CD4-positive, alpha-beta memory T cell (primary cell): ENCODE measurements at regions not wholly inside any gene's neighbourhood (a gene's known extent, or its start where the extent isn't known, plus 50 kb on each side); places are given as distances from the start of the nearest gene placed in this dataset.

Source experiments
- CTCF ChIA-PET: fragments of 350-600 bp; sonication (Branson Sonifier 250); formaldehyde crosslinking; loops from one replicate; lab custom pipeline; 2021; ENCODE audit warnings: inconsistent platforms; ENCODE audit not compliant: partially characterized antibody; lab: Charles Lee
- POLR2A ChIA-PET: fragments of 350-600 bp; sonication (Branson Sonifier 250); formaldehyde crosslinking; loops from one replicate; lab custom pipeline; 2021; ENCODE audit not compliant: partially characterized antibody; lab: Charles Lee
- DNase-seq, 5 donors: peaks; one replicate each; pipeline versions ENCODE4 v3.0.0 to v3.0.0-alpha.2; 2020 to 2022; ENCODE audit warnings: mixed read lengths in 1 of 5
- H3K27ac ChIP-seq: one replicate; pipeline ENCODE4 v1.7.0; 2013; ENCODE audit warnings: low read depth, low read length
- H3K27me3 ChIP-seq: 2 replicates; pipeline ENCODE4 v1.7.0; 2013; ENCODE audit warnings: mild to moderate bottlenecking, low read length, moderate library complexity; ENCODE audit not compliant: insufficient read depth
- H3K36me3 ChIP-seq: 2 replicates; pipeline ENCODE4 v1.7.0; 2013; ENCODE audit warnings: mild to moderate bottlenecking, low read length, moderate library complexity; ENCODE audit not compliant: insufficient read depth
- H3K4me1 ChIP-seq: 2 replicates; pipeline ENCODE4 v1.7.0; 2013; ENCODE audit warnings: mild to moderate bottlenecking, low read length, moderate library complexity; ENCODE audit not compliant: insufficient read depth
- H3K4me3 ChIP-seq, 2 donors: one replicate each; pipeline ENCODE4 v1.7.0; 2013; ENCODE audit warnings: low read length in 2 of 2, mild to moderate bottlenecking in 1 of 2
- H3K9me3 ChIP-seq, 2 donors: one replicate each; pipeline ENCODE4 v1.7.0; 2013; ENCODE audit warnings: low read length in 2 of 2, control low read depth in 1 of 2; ENCODE audit not compliant: control insufficient read depth in 1 of 2
- H3K27ac Mint-ChIP-seq, 7 donors: one replicate each; pipeline ENCODE4 v1.8.0; 2020 to 2021; ENCODE audit warnings: mixed read lengths in 7 of 7, mild to moderate bottlenecking in 6 of 7, inconsistent platforms in 3 of 7, moderate library complexity in 3 of 7
- H3K27me3 Mint-ChIP-seq, 2 donors: one replicate each; pipeline ENCODE4 v1.8.0; 2020 to 2021; ENCODE audit warnings: mixed read lengths in 2 of 2
- H3K36me3 Mint-ChIP-seq, 2 donors: one replicate each; pipeline ENCODE4 v1.8.0; 2020 to 2021; ENCODE audit warnings: mixed read lengths in 2 of 2, inconsistent platforms in 1 of 2, mild to moderate bottlenecking in 1 of 2
- H3K4me1 Mint-ChIP-seq, 4 donors: one replicate each; pipeline ENCODE4 v1.8.0; 2020 to 2021; ENCODE audit warnings: mixed read lengths in 4 of 4, mild to moderate bottlenecking in 1 of 4
- H3K4me3 Mint-ChIP-seq, 8 donors: one replicate each; pipeline ENCODE4 v1.8.0; 2020 to 2021; ENCODE audit warnings: mixed read lengths in 8 of 8, mild to moderate bottlenecking in 7 of 8, moderate library complexity in 6 of 8, inconsistent platforms in 3 of 8
- H3K9me3 Mint-ChIP-seq, 8 donors: one replicate each; pipeline ENCODE4 v1.8.0; 2020 to 2021; ENCODE audit warnings: mixed read lengths in 8 of 8, mild to moderate bottlenecking in 5 of 8, inconsistent platforms in 3 of 8, moderate library complexity in 1 of 8
- intact Hi-C: fragments of 100-400 bp; cut with micrococcal nuclease; formaldehyde crosslinking; loops from one replicate; pipeline ENCODE4 v1.15.1; 2023

DNA sequence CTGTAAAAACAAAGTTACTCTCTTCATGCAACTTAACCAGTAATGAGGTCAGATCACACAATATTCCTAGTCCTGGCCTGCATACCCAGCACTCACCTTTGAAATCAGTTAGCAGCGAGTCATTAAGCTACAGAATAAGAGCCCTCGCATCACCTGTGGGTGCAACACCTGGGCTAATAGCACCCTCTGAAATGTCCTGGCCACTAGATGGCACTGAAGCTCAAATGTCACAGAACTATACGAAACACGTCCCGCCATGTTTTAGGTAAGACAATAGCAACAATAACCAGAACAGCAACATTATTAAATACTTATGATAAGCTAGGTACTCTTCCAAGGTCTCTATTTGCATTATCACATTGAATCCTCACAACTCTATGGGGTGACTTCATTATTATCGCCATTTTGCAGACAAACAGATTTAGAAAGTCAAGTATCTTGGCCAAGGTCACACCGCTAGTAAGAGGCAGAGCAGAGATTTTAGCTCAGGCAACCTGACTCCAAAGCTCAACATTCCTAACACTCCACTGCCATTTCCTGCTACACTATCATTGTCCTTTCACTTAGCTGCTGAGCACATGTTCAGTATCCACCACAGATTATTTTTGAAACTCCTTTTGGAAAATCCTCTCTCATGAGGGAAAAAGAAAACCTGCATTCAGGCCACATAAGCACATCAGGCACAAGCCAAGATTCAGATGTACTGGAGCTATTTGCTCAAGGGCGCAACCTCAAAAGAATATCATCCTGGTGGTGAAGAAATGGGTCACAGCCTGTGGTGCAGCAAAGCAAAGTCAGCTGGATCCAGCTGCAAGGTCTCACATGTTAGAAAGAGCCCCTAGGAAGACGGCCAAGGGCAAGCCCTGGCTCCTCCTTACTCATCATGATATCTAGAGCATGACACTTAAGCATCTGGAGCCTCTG is 59.5 kb upstream of the KDR start:
- H3K4me1 ChIP-seq, result no peaks in the 10 kb centered on the region
- Mint-ChIP-seq H3K27me3 (peaks cover 7 to 12% of the 10 kb centered on the region in 2 donors), H3K36me3 (no peaks in the 10 kb centered on the region), H3K9me3 (no peaks in the 10 kb centered on the region), H3K27ac (no peak overlapping the region), H3K4me1 (no peaks in the 10 kb centered on the region), H3K4me3 (no peak overlapping the region)
- ChIA-PET POLR2A (no interaction called here), CTCF (interaction anchor here (0.6 to 1.7 kb wide), 9 partner anchors 9 to 553 kb away, joined by 3 to 5 read pairs (median 4); no protein-coding TSS in a partner anchor)
- peak in 4 of 5 donors; percentile 2 to 17 (median 14) for DNase-seq
- H3K9me3 ChIP-seq, result no peaks in the 10 kb centered on the region
- H3K27me3 ChIP-seq, result no peaks in the 10 kb centered on the region
- H3K4me3 ChIP-seq, result no peak overlapping the region
- intact Hi-C loops, result loop anchor here (10.0 kb wide), 1 partner anchor 680 kb away; no protein-coding TSS in a partner anchor
- H3K27ac ChIP-seq, result no peak overlapping the region
- no peaks in the 10 kb centered on the region for H3K36me3 ChIP-seq

DNA sequence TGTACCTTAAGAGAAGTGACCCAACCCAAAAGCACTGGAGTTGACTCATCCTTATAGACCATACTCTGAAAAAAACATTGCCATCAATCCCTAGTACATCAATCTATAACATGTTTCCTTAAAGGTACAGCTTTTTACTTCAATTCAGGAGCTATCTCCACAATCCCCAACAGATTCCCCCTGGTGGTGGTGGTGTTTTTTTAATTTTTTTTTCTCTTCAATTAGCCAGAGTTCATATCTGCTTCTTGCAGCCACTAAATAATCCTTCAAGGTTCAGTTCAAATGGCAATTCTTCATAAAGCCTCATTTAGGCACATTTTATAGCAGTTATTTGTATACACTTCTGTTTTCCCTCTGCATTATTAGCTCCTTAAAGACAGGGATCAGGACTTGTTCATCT is 60.7 kb upstream of the KDR start:
- no peak for DNase-seq
- Mint-ChIP-seq H3K36me3 (no peaks in the 10 kb centered on the region), H3K27ac (no peak overlapping the region), H3K4me3 (no peak overlapping the region), H3K4me1 (no peaks in the 10 kb centered on the region), H3K27me3 (peaks cover 6 to 9% of the 10 kb centered on the region in 2 donors), H3K9me3 (peaks cover 0 to 7% (median 0%) of the 10 kb centered on the region in 8 donors)
- ChIA-PET POLR2A (no interaction called here), CTCF (no interaction called here)
- intact Hi-C loops, result loop anchor here (10.0 kb wide), 1 partner anchor 679 kb away; no protein-coding TSS in a partner anchor
- Histone ChIP-seq H3K27ac (no peak overlapping the region), H3K4me3 (no peak overlapping the region), H3K27me3 (no peaks in the 10 kb centered on the region), H3K9me3 (no peaks in the 10 kb centered on the region), H3K4me1 (no peaks in the 10 kb centered on the region), H3K36me3 (no peaks in the 10 kb centered on the region)

GRCh38 chr4:55186700-55187099 is 61.3 kb upstream of the KDR start:
- Mint-ChIP-seq H3K27ac (no peak overlapping the region), H3K36me3 (no peaks in the 10 kb centered on the region), H3K4me3 (no peak overlapping the region), H3K4me1 (no peaks in the 10 kb centered on the region), H3K27me3 (peaks cover 5 to 8% of the 10 kb centered on the region in 2 donors), H3K9me3 (peaks cover 0 to 12% (median 0%) of the 10 kb centered on the region in 8 donors)
- DNase-seq, result no peak
- H3K4me1 ChIP-seq, result no peaks in the 10 kb centered on the region
- H3K9me3 ChIP-seq, result no peaks in the 10 kb centered on the region
- no peaks in the 10 kb centered on the region for H3K36me3 ChIP-seq
- POLR2A ChIA-PET, result no interaction called here
- intact Hi-C loops, result loop anchor here (10.0 kb wide), 1 partner anchor 678 kb away; no protein-coding TSS in a partner anchor
- H3K27ac ChIP-seq, result no peak overlapping the region
- H3K4me3 ChIP-seq, result no peak overlapping the region
- no peaks in the 10 kb centered on the region for H3K27me3 ChIP-seq
- CTCF ChIA-PET, result no interaction called here

GRCh38 chr4:55214172-55214571 is 88.8 kb upstream of the KDR start:
- Histone ChIP-seq H3K27ac (no peak overlapping the region), H3K9me3 (no peaks in the 10 kb centered on the region), H3K36me3 (no peaks in the 10 kb centered on the region), H3K4me3 (no peak overlapping the region), H3K27me3 (no peaks in the 10 kb centered on the region), H3K4me1 (no peaks in the 10 kb centered on the region)
- Mint-ChIP-seq H3K27me3 (no peaks in the 10 kb centered on the region), H3K4me1 (no peaks in the 10 kb centered on the region), H3K27ac (peak overlapping the region in 1 of 7 donors; percentile 19), H3K9me3 (peaks cover 0 to 9% (median 5%) of the 10 kb centered on the region in 8 donors), H3K36me3 (no peaks in the 10 kb centered on the region), H3K4me3 (no peak overlapping the region)
- ChIA-PET CTCF (no interaction called here), POLR2A (no interaction called here)
- DNase-seq, result no peak
- intact Hi-C loops, result no loop called here

- CTCF ChIA-PET, result no interaction called here
- no peak overlapping the region for H3K27ac ChIP-seq
- Mint-ChIP-seq H3K27me3 (no peaks in the 10 kb centered on the region), H3K4me3 (no peak overlapping the region), H3K27ac (no peak overlapping the region), H3K36me3 (no peaks in the 10 kb centered on the region), H3K9me3 (peaks cover 0 to 4% (median 0%) of the 10 kb centered on the region in 8 donors), H3K4me1 (no peaks in the 10 kb centered on the region)
- H3K4me1 ChIP-seq, result no peaks in the 10 kb centered on the region
- H3K9me3 ChIP-seq, result no peaks in the 10 kb centered on the region
- no peaks in the 10 kb centered on the region for H3K27me3 ChIP-seq
- intact Hi-C loops, result no loop called here
- POLR2A ChIA-PET, result no interaction called here
- no peak overlapping the region for H3K4me3 ChIP-seq
- no peak for DNase-seq
- H3K36me3 ChIP-seq, result no peaks in the 10 kb centered on the region
Observed at GRCh38 chr4:55215087-55215486, 89.7 kb upstream of the KDR start.

- no peaks in the 10 kb centered on the region for H3K27me3 ChIP-seq
- no peak overlapping the region for H3K27ac Mint-ChIP-seq
- H3K36me3 Mint-ChIP-seq, result no peaks in the 10 kb centered on the region
- POLR2A ChIA-PET, result no interaction called here
- H3K27me3 Mint-ChIP-seq, result no peaks in the 10 kb centered on the region
- intact Hi-C loops, result no loop called here
- H3K4me3 ChIP-seq, result no peak overlapping the region
- H3K27ac ChIP-seq, result no peak overlapping the region
- H3K36me3 ChIP-seq, result no peaks in the 10 kb centered on the region
- H3K9me3 Mint-ChIP-seq, result no peaks in the 10 kb centered on the region
- no peaks in the 10 kb centered on the region for H3K4me1 ChIP-seq
- H3K4me3 Mint-ChIP-seq, result no peak overlapping the region
- DNase-seq, result no peak
- CTCF ChIA-PET, result no interaction called here
- H3K9me3 ChIP-seq, result no peaks in the 10 kb centered on the region
- no peaks in the 10 kb centered on the region for H3K4me1 Mint-ChIP-seq
Observed at GRCh38 chr4:55216863-55217635, 91.7 kb upstream of the KDR start.

GRCh38 chr4:55218041-55218440 is 92.6 kb upstream of the KDR start:
- Mint-ChIP-seq H3K36me3 (no peaks in the 10 kb centered on the region), H3K4me1 (no peaks in the 10 kb centered on the region), H3K27ac (no peak overlapping the region), H3K4me3 (no peak overlapping the region), H3K27me3 (no peaks in the 10 kb centered on the region), H3K9me3 (no peaks in the 10 kb centered on the region)
- POLR2A ChIA-PET, result no interaction called here
- no peak for DNase-seq
- H3K4me3 ChIP-seq, result no peak overlapping the region
- H3K27me3 ChIP-seq, result no peaks in the 10 kb centered on the region
- H3K9me3 ChIP-seq, result no peaks in the 10 kb centered on the region
- H3K27ac ChIP-seq, result no peak overlapping the region
- H3K36me3 ChIP-seq, result no peaks in the 10 kb centered on the region
- intact Hi-C loops, result no loop called here
- CTCF ChIA-PET, result no interaction called here
- no peaks in the 10 kb centered on the region for H3K4me1 ChIP-seq
